ENCODE measurements at regions not wholly inside any gene's neighbourhood (a gene's known extent, or its start where the extent isn't known, plus 50 kb on each side); places are given as distances from the start of the nearest gene placed in this dataset.

- TF ChIP-seq CTCF (IDR thresholded peaks at IDR 0.05 in 4 of 5, conservative IDR thresholded peaks at IDR 0.05 in 1 of 5) (no peak), POLR2A (IDR thresholded peaks at IDR 0.05) (no peak)
Measured at GRCh38 chr15:35674873-35675781, 129.2 kb upstream of the DPH6 start.
